IMR-90 (cell line): ENCODE measurements at regions not wholly inside any gene's neighbourhood (a gene's known extent, or its start where the extent isn't known, plus 50 kb on each side); places are given as distances from the start of the nearest gene placed in this dataset.

Experiments used
- ATAC-seq: fragments of 200-7000 bp; cut with Tn5 transposase; 2 replicates; pipeline ENCODE4 v1.9.1; 2020; ENCODE audit warnings: low read depth, mild to moderate bottlenecking, moderate library complexity
- BruUV-seq: library from RNA; stranded (reverse); fragments of 400-500 nt; replicated peaks from 2 replicates; lab custom pipeline; 2021; lab: Mats Ljungman, UMichigan
- CTCF ChIA-PET: fragments of 300-600 bp; formaldehyde crosslinking; extraction: SDS; loops from one replicate; lab custom pipeline; 2021; ENCODE audit warnings: antibody characterized with exemption; lab: Yijun Ruan, JAX
- POLR2A ChIA-PET: fragments of 300-600 bp; sonication (Branson Sonifier 250); formaldehyde crosslinking; loops from one replicate; lab custom pipeline; 2022; ENCODE audit warnings: antibody characterized with exemption; ENCODE audit not compliant: unreplicated experiment; lab: Charles Lee
- DNase-seq: peaks from one replicate; pipeline ENCODE4 v3.0.0; 2013
- H2AFZ ChIP-seq: replicated peaks from 2 replicates; pipeline ENCODE3; 2013; ENCODE audit warnings: low read length, mild to moderate bottlenecking; ENCODE audit not compliant: poor library complexity
- H2AK5ac ChIP-seq: 2 replicates; pipeline ENCODE4 v1.6.1; 2013; ENCODE audit warnings: low read depth, low read length, inconsistent platforms
- H2AK9ac ChIP-seq: replicated peaks from 2 replicates; pipeline ENCODE3; 2013; ENCODE audit warnings: mild to moderate bottlenecking, low read depth, low read length, moderate library complexity; ENCODE audit not compliant: poor library complexity
- H2BK120ac ChIP-seq: 2 replicates; pipeline ENCODE4 v1.6.1; 2013; ENCODE audit warnings: low read depth, low read length, inconsistent platforms
- H2BK15ac ChIP-seq: 3 replicates; pipeline ENCODE4 v1.6.1; 2013; ENCODE audit warnings: low read depth, low read length, inconsistent platforms
- H2BK20ac ChIP-seq: 2 replicates; pipeline ENCODE4 v1.6.1; 2013; ENCODE audit warnings: low read depth, mild to moderate bottlenecking, inconsistent platforms, low read length, moderate library complexity
- H2BK5ac ChIP-seq: 2 replicates; pipeline ENCODE4 v1.6.1; 2013; ENCODE audit warnings: mild to moderate bottlenecking, low read depth, low read length, inconsistent platforms; ENCODE audit not compliant: poor library complexity, severe bottlenecking
- H3K14ac ChIP-seq: replicated peaks from 2 replicates; pipeline ENCODE4 v1.6.1; 2013; ENCODE audit warnings: low read depth, low read length, inconsistent platforms
- H3K18ac ChIP-seq: 2 replicates; pipeline ENCODE4 v1.6.1; 2013; ENCODE audit warnings: low read depth, low read length, control low read depth
- H3K23ac ChIP-seq: 2 replicates; pipeline ENCODE4 v1.6.1; 2013; ENCODE audit warnings: low read depth, low read length, inconsistent platforms
- H3K27ac ChIP-seq: 2 replicates; pipeline ENCODE4 v1.5.1; 2013; ENCODE audit warnings: mild to moderate bottlenecking, control low read depth, low read length; ENCODE audit not compliant: insufficient read depth
- H3K27me3 ChIP-seq: 2 replicates; pipeline ENCODE4 v1.6.1; 2013; ENCODE audit warnings: low read length; ENCODE audit not compliant: control insufficient read depth, insufficient read depth
- H3K36me3 ChIP-seq: 2 replicates; pipeline ENCODE4 v1.6.1; 2013; ENCODE audit warnings: low read length, mixed read lengths; ENCODE audit not compliant: control insufficient read depth, insufficient read depth
- H3K4ac ChIP-seq: 2 replicates; pipeline ENCODE4 v1.6.1; 2013; ENCODE audit warnings: low read depth, low read length, inconsistent platforms
- H3K4me1 ChIP-seq: 2 replicates; pipeline ENCODE4 v1.6.1; 2013; ENCODE audit warnings: low read length, mixed read lengths; ENCODE audit not compliant: control insufficient read depth, insufficient read depth
- H3K4me2 ChIP-seq: 2 replicates; pipeline ENCODE4 v1.6.1; 2013; ENCODE audit warnings: low read depth, mild to moderate bottlenecking, control low read depth, low read length, moderate library complexity
- H3K4me3 ChIP-seq: 2 replicates; pipeline ENCODE4 v1.5.1; 2013; ENCODE audit warnings: low read depth, mild to moderate bottlenecking, control low read depth, low read length, moderate library complexity; ENCODE audit not compliant: insufficient read depth
- H3K56ac ChIP-seq: 2 replicates; pipeline ENCODE4 v1.6.1; 2013; ENCODE audit warnings: low read length, inconsistent platforms; ENCODE audit not compliant: insufficient read depth; ENCODE audit errors: extremely low read depth
- H3K79me1 ChIP-seq, 2 experiments: 2 replicates each; pipeline ENCODE4 v1.6.1; 2013; ENCODE audit warnings: low read length in 2 of 2, inconsistent platforms in 1 of 2, low read depth in 1 of 2
- H3K9ac ChIP-seq: 2 replicates; pipeline ENCODE4 v1.6.1; 2013; ENCODE audit warnings: low read depth, low read length, control low read depth
- H3K9me1 ChIP-seq: 2 replicates; pipeline ENCODE4 v1.6.1; 2013; ENCODE audit warnings: low read length, inconsistent platforms; ENCODE audit not compliant: insufficient read depth
- H3K9me3 ChIP-seq: 2 replicates; pipeline ENCODE4 v1.6.1; 2013; ENCODE audit warnings: low read length; ENCODE audit not compliant: control insufficient read depth, insufficient read depth
- H4K20me1 ChIP-seq: 2 replicates; pipeline ENCODE4 v1.6.1; 2013; ENCODE audit warnings: low read length, inconsistent platforms; ENCODE audit not compliant: insufficient read depth
- H4K5ac ChIP-seq: 2 replicates; pipeline ENCODE4 v1.6.1; 2013; ENCODE audit warnings: mild to moderate bottlenecking, low read depth, low read length, control low read depth
- H4K8ac ChIP-seq, 2 experiments: 2 replicates each; pipeline ENCODE4 v1.6.1; 2013; ENCODE audit warnings: low read depth in 2 of 2, low read length in 2 of 2, control low read depth in 1 of 2, inconsistent platforms in 1 of 2
- H4K91ac ChIP-seq: 2 replicates; pipeline ENCODE4 v1.6.1; 2013; ENCODE audit warnings: low read depth, low read length, inconsistent platforms; ENCODE audit not compliant: insufficient read depth
- BHLHE40 ChIP-seq: fragments of 150-350 bp; IDR thresholded peaks from 2 replicates; pipeline ENCODE4 v1.6.1; 2016; ENCODE audit warnings: mild to moderate bottlenecking, low read depth, low read length
- CEBPB ChIP-seq: IDR thresholded peaks from 2 replicates; pipeline ENCODE4 v1.6.1; 2012; ENCODE audit warnings: low read depth, low read length, improper control_type of control experiment
- CHD1 ChIP-seq: IDR thresholded peaks from 2 replicates; pipeline ENCODE4 v1.6.1; 2012; ENCODE audit warnings: low read depth, low read length, improper control_type of control experiment
- CTCF ChIP-seq: conservative IDR thresholded peaks from 2 replicates; pipeline ENCODE4 v1.5.1; 2012; ENCODE audit warnings: mild to moderate bottlenecking, low read depth, low read length, improper control_type of control experiment
- ELK1 ChIP-seq: fragments of 150-350 bp; IDR thresholded peaks from 2 replicates; pipeline ENCODE4 v1.6.1; 2016; ENCODE audit warnings: low read depth, mild to moderate bottlenecking, low read length, moderate library complexity, borderline replicate concordance
- FOS ChIP-seq: fragments of 150-350 bp; IDR thresholded peaks from 2 replicates; pipeline ENCODE4 v1.6.1; 2016; ENCODE audit warnings: low read depth, low read length
- MAFK ChIP-seq: IDR thresholded peaks from 2 replicates; pipeline ENCODE4 v1.6.1; 2012; ENCODE audit warnings: low read depth, low read length, improper control_type of control experiment
- MAZ ChIP-seq: IDR thresholded peaks from 2 replicates; pipeline ENCODE4 v1.6.1; 2012; ENCODE audit warnings: low read depth, mild to moderate bottlenecking, low read length, improper control_type of control experiment, moderate library complexity, borderline replicate concordance
- MXI1 ChIP-seq: IDR thresholded peaks from 2 replicates; pipeline ENCODE4 v1.6.1; 2012; ENCODE audit warnings: low read depth, mild to moderate bottlenecking, low read length, moderate library complexity, borderline replicate concordance
- NFE2L2 ChIP-seq: fragments of 150-350 bp; IDR thresholded peaks from 2 replicates; pipeline ENCODE4 v1.6.1; 2016; ENCODE audit warnings: low read depth, mild to moderate bottlenecking, low read length
- POLR2A ChIP-seq: IDR thresholded peaks from 2 replicates; pipeline ENCODE4 v1.6.1; 2012; ENCODE audit warnings: mild to moderate bottlenecking, low read depth, low read length
- RAD21 ChIP-seq: IDR thresholded peaks from 2 replicates; pipeline ENCODE4 v1.6.1; 2012; ENCODE audit warnings: low read length, improper control_type of control experiment
- RCOR1 ChIP-seq: IDR thresholded peaks from 2 replicates; pipeline ENCODE4 v1.6.1; 2012; ENCODE audit warnings: mild to moderate bottlenecking, low read length, improper control_type of control experiment; ENCODE audit not compliant: insufficient replicate concordance
- RFX5 ChIP-seq: IDR thresholded peaks from 2 replicates; pipeline ENCODE4 v1.8.0; 2012; ENCODE audit warnings: low read depth, mild to moderate bottlenecking, low read length, moderate library complexity
- SMC3 ChIP-seq: fragments of 150-350 bp; IDR thresholded peaks from 2 replicates; pipeline ENCODE4 v1.6.1; 2016; ENCODE audit warnings: low read depth, mild to moderate bottlenecking, antibody characterized with exemption, low read length, moderate library complexity
- USF2 ChIP-seq: fragments of 150-350 bp; IDR thresholded peaks from 2 replicates; pipeline ENCODE4 v1.6.1; 2017; ENCODE audit warnings: mild to moderate bottlenecking, antibody characterized with exemption, low read length, low read depth
- WGBS, 2 experiments: methylation state at CpG; one replicate each; pipeline versions ENCODE4 v1.1.5 to v1.1.7; 2013; ENCODE audit warnings: missing lambda C conversion rate in 2 of 2; ENCODE audit not compliant: insufficient read length in 1 of 2; ENCODE audit errors: extremely low coverage in 2 of 2; 5-methylcytosine and 5-hydroxymethylcytosine counted together
- dilution Hi-C: fragments of 300-500 bp; cut with HindIII; formaldehyde crosslinking; loops from one replicate; pipeline ENCODE4 v1.14.3; 2018; ENCODE audit warnings: low sequenced_read_pairs; ENCODE audit not compliant: unreplicated experiment
- in situ Hi-C: fragments of 300-500 bp; cut with MboI; formaldehyde crosslinking; loops from 3 replicates; pipeline ENCODE4 v1.14.3; 2019; ENCODE audit warnings: low sequenced_read_pairs, inconsistent platforms, mixed read lengths
- intact Hi-C: fragments of 100-400 bp; cut with micrococcal nuclease; formaldehyde crosslinking; loops from 2 replicates; pipeline ENCODE4 v1.10.0; 2022

- Histone ChIP-seq H3K9me1 (no peaks in the 10 kb centered on the region; the same call in 1 of the 2 replicates), H2BK120ac (no peak overlapping the region), H4K20me1 (no peaks in the 10 kb centered on the region), H2AFZ (no peak overlapping the region), H3K18ac (no peak overlapping the region), H3K27ac (no peak overlapping the region), H4K8ac (no peak overlapping the region), H2BK20ac (no peak overlapping the region), H3K4ac (no peak overlapping the region), H4K5ac (no peak overlapping the region), H2AK9ac (no peak overlapping the region), H3K14ac (no peak overlapping the region), H3K23ac (no peak overlapping the region), H3K36me3 (no peaks in the 10 kb centered on the region), H3K4me1 (no peaks in the 10 kb centered on the region), H3K9ac (no peak overlapping the region), H3K4me2 (no peak overlapping the region), H4K91ac (no peak overlapping the region), H3K27me3 (no peaks in the 10 kb centered on the region), H2AK5ac (no peak overlapping the region), H2BK5ac (no peak overlapping the region), H3K79me1 (no peaks in the 10 kb centered on the region), H3K4me3 (no peak overlapping the region), H3K9me3 (no peaks in the 10 kb centered on the region), H2BK15ac (no peak overlapping the region), H3K56ac (no peak overlapping the region)
- BruUV-seq = no TSS peak
- ChIA-PET CTCF (interaction anchor here (1.1 kb wide), 1 partner anchor 9 kb away, joined by 3 read pairs; no protein-coding TSS in a partner anchor), POLR2A (no interaction called here)
- TF ChIP-seq ELK1 = no peak
- no peak for TF ChIP-seq RFX5
- TF ChIP-seq RCOR1 = no peak
- no peak for TF ChIP-seq FOS
- no peak for TF ChIP-seq RAD21
- TF ChIP-seq USF2 = no peak
- no peak for TF ChIP-seq NFE2L2
- TF ChIP-seq SMC3 = no peak
- no peak for TF ChIP-seq BHLHE40
- no peak for TF ChIP-seq POLR2A
- TF ChIP-seq CHD1 = no peak
- no peak for TF ChIP-seq MAZ
- no peak for TF ChIP-seq CEBPB
- no peak for TF ChIP-seq MXI1
- TF ChIP-seq CTCF = no peak
- no peak for TF ChIP-seq MAFK
- DNase-seq (no peak), ATAC-seq (no peak)
- dilution Hi-C loops = no loop called here
- intact Hi-C loops = no loop called here
- in situ Hi-C loops = no loop called here
- no CpG with 5 or more reads among the region's 4 CpGs for WGBS, 2 experiments
These were observed 219.7 kb upstream of the NAALADL2 start for GRCh38 chr3:174639406-174639805.
